ENCODE measurements at regions not wholly inside any gene's neighbourhood (a gene's known extent, or its start where the extent isn't known, plus 50 kb on each side); places are given as distances from the start of the nearest gene placed in this dataset.

DNA sequence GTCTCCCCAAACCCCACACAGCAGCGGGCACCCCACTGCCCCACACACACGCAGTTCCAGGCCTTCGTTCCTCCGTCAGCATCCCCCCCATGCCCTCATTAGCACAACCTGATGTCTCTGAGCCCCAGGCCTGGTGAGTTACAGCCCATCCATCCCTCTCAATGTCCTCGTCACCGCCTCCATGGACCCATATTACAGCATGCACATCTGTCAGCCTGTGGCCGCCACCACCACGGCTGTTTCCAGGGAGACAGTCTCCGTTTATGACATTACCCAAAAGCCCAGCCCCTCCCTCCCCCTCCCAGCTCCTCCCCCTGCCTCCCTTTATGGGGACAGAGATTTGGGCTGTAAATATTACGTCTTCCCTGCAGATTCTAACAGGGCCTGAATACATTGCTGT lies 143.1 kb upstream of the LINGO1 start:
- intact Hi-C loops (cut with micrococcal nuclease; ENCODE audit: unreplicated experiment) = no loop called here
- no TSS peak for BruUV-seq (replicated peaks)
- ATAC-seq = no peak
- POLR2A ChIA-PET = no interaction called here
- no peaks in the 10 kb centered on the region for H3K9me3 ChIP-seq (ENCODE audit: control insufficient read depth, insufficient read depth, low read depth, low read length)
- in situ Hi-C loops (cut with HindIII; ENCODE audit: low pct_unique_long_range_greater_than_20kb, low sequenced_read_pairs) = no loop called here
- DNase-seq (ENCODE audit: low read depth, low spot score) = no peak
- H3K27ac ChIP-seq (ENCODE audit: low read length) = no peak overlapping the region
- no peaks in the 10 kb centered on the region for H3K36me3 ChIP-seq (ENCODE audit: control insufficient read depth, insufficient read depth, low read length)
- H3K4me1 ChIP-seq (ENCODE audit: control insufficient read depth, insufficient read depth, low read length) = no peaks in the 10 kb centered on the region
- TF ChIP-seq POLR2AphosphoS5 (IDR thresholded peaks at IDR 0.05; ENCODE audit: low read depth, low read length) (no peak), SIN3A (IDR thresholded peaks at IDR 0.05; ENCODE audit: borderline replicate concordance, insufficient read depth, low read depth, low read length) (no peak)
- TF ChIP-seq, protein P1, sequence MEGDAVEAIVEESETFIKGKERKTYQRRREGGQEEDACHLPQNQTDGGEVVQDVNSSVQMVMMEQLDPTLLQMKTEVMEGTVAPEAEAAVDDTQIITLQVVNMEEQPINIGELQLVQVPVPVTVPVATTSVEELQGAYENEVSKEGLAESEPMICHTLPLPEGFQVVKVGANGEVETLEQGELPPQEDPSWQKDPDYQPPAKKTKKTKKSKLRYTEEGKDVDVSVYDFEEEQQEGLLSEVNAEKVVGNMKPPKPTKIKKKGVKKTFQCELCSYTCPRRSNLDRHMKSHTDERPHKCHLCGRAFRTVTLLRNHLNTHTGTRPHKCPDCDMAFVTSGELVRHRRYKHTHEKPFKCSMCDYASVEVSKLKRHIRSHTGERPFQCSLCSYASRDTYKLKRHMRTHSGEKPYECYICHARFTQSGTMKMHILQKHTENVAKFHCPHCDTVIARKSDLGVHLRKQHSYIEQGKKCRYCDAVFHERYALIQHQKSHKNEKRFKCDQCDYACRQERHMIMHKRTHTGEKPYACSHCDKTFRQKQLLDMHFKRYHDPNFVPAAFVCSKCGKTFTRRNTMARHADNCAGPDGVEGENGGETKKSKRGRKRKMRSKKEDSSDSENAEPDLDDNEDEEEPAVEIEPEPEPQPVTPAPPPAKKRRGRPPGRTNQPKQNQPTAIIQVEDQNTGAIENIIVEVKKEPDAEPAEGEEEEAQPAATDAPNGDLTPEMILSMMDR (IDR thresholded peaks at IDR 0.05) = no peak
- CTCF ChIA-PET = interaction anchor here (0.9 kb wide), 1 partner anchor 26 kb away, joined by 6 read pairs; no protein-coding TSS in a partner anchor
- no peaks in the 10 kb centered on the region for H3K27me3 ChIP-seq (ENCODE audit: control insufficient read depth, insufficient read depth, low read length)
- no peak overlapping the region for H3K4me3 ChIP-seq (ENCODE audit: low read depth in 2 of 2, low read length in 2 of 2)

DNA sequence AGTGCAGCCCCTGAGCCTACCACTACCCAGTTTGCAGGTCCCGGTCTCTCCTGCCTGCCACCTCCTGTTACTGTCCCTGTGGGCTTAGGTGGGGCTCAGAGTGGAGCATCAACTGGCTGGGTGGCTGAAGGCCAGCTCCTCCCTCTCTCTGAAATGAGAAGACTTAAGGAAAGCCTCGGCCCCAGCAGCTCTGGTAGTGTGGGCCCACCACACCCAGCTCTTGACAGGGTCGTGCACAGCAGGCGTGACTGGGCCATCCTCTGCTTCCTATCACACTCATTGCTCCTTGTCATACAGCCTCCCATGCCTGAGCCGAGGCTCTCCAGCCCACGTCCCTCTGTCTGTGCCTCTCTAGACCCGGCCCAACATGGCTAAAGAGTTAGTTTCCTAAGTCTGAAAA lies 142.7 kb upstream of the LINGO1 start:
- intact Hi-C loops (cut with micrococcal nuclease; ENCODE audit: unreplicated experiment) (no loop called here), in situ Hi-C loops (cut with HindIII; ENCODE audit: low pct_unique_long_range_greater_than_20kb, low sequenced_read_pairs) (no loop called here)
- Histone ChIP-seq H3K4me3 (ENCODE audit: low read depth in 2 of 2, low read length in 2 of 2) (no peak overlapping the region), H3K9me3 (ENCODE audit: control insufficient read depth, insufficient read depth, low read depth, low read length) (no peaks in the 10 kb centered on the region), H3K27ac (ENCODE audit: low read length) (no peak overlapping the region), H3K36me3 (ENCODE audit: control insufficient read depth, insufficient read depth, low read length) (no peaks in the 10 kb centered on the region), H3K4me1 (ENCODE audit: control insufficient read depth, insufficient read depth, low read length) (no peaks in the 10 kb centered on the region), H3K27me3 (ENCODE audit: control insufficient read depth, insufficient read depth, low read length) (no peaks in the 10 kb centered on the region)
- POLR2A ChIA-PET = no interaction called here
- CTCF ChIA-PET = interaction anchor here (0.9 kb wide), 1 partner anchor 27 kb away, joined by 6 read pairs; no protein-coding TSS in a partner anchor
- TF ChIP-seq, protein P2, sequence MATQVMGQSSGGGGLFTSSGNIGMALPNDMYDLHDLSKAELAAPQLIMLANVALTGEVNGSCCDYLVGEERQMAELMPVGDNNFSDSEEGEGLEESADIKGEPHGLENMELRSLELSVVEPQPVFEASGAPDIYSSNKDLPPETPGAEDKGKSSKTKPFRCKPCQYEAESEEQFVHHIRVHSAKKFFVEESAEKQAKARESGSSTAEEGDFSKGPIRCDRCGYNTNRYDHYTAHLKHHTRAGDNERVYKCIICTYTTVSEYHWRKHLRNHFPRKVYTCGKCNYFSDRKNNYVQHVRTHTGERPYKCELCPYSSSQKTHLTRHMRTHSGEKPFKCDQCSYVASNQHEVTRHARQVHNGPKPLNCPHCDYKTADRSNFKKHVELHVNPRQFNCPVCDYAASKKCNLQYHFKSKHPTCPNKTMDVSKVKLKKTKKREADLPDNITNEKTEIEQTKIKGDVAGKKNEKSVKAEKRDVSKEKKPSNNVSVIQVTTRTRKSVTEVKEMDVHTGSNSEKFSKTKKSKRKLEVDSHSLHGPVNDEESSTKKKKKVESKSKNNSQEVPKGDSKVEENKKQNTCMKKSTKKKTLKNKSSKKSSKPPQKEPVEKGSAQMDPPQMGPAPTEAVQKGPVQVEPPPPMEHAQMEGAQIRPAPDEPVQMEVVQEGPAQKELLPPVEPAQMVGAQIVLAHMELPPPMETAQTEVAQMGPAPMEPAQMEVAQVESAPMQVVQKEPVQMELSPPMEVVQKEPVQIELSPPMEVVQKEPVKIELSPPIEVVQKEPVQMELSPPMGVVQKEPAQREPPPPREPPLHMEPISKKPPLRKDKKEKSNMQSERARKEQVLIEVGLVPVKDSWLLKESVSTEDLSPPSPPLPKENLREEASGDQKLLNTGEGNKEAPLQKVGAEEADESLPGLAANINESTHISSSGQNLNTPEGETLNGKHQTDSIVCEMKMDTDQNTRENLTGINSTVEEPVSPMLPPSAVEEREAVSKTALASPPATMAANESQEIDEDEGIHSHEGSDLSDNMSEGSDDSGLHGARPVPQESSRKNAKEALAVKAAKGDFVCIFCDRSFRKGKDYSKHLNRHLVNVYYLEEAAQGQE (IDR thresholded peaks at IDR 0.05; ENCODE audit: insufficient read depth in 1 of 2, low read depth in 2 of 2, low read length in 1 of 2) = no peak
- TF ChIP-seq POLR2AphosphoS5 (IDR thresholded peaks at IDR 0.05; ENCODE audit: low read depth, low read length) = no peak
- TF ChIP-seq, protein P1 (IDR thresholded peaks at IDR 0.05) = no peak
- TF ChIP-seq SIN3A (IDR thresholded peaks at IDR 0.05; ENCODE audit: borderline replicate concordance, insufficient read depth, low read depth, low read length) = no peak
- no peak for TF ChIP-seq TCF7L2 (IDR thresholded peaks at IDR 0.05; ENCODE audit: low read depth, low read length)
- DNase-seq (ENCODE audit: low read depth, low spot score) (no peak), ATAC-seq (no peak)
- BruUV-seq (replicated peaks) = no TSS peak

All from Panc1 (cell line).